HG03103 (cell line): ENCODE measurements at regions not wholly inside any gene's neighbourhood (a gene's known extent, or its start where the extent isn't known, plus 50 kb on each side); places are given as distances from the start of the nearest gene placed in this dataset.
"Not testable (repeated sequence)": the region's sequence is repeated elsewhere in the genome, so short reads cannot be mapped to it uniquely, and the experiment has no call there.

Experiments used
- ATAC-seq: cut with Tn5 transposase; IDR thresholded peaks from one replicate; pipeline ENCODE4 v1.9.1; 2021; ENCODE audit warnings: low read depth; ENCODE audit not compliant: unreplicated experiment

- no peak for ATAC-seq
Measured at GRCh38 chr6:121853686-121854085, 418.2 kb downstream of the GJA1 start.

DNA sequence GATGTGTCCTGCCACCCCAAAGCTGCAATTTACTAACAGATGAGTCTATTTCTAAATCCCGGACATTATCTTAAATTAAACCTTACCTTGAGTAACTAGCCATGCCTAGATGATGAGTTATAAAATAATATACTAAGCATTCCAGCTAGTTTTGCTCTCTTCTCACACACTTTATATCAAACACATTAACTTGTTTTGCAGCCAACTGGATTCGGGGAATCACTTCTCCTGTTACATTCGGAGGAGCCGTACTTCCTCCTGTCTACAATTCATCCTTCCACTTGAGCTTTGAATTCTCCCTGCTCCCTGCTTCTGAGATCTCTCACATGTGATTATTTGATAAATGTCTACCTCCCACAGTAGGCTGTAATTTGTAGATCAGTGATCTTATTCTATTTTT, 420.1 kb downstream of the GJA1 start:
- no peak for ATAC-seq

DNA sequence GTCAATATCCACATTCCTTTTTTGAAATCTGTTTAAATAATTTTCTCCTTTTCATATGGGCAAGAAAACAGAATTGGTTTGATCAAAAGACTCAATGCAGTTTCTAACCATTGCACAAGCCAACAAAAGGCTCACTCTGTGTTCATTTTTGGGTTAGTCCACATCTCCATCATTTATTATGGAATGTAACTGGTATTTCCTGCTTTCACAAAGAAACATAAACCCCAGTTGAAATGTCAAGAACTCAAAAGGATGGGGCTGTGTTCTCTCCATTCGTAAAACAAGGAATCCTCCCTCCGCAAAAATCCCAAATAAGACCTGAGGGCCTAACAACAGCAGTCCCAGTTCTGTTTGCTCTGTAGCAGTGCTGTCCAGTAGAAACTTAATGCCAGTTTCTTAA, 420.9 kb downstream of the GJA1 start:
- ATAC-seq, result no peak

DNA sequence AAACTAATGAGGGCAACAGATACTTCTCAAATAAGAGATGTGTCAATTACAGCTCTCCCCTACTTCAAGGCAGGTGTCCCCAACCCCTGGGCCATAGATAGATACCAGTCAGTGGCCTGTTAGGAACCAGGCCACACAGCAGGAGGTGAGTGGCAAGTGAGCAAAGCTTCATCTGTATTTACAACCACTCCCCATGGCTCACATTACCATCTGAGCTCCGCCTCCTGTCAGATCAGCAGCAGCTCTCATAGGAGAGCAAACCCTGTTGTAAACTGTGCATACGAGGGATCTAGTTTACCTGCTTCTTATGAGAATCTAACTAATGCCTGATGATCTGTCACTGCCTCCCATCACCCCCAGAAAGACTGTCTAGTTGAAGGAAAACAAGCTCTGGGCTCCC, 422.1 kb downstream of the GJA1 start:
- ATAC-seq, result no peak

- ATAC-seq, result no peak
Measured at GRCh38 chr6:121858310-121858709, 422.9 kb downstream of the GJA1 start.

DNA sequence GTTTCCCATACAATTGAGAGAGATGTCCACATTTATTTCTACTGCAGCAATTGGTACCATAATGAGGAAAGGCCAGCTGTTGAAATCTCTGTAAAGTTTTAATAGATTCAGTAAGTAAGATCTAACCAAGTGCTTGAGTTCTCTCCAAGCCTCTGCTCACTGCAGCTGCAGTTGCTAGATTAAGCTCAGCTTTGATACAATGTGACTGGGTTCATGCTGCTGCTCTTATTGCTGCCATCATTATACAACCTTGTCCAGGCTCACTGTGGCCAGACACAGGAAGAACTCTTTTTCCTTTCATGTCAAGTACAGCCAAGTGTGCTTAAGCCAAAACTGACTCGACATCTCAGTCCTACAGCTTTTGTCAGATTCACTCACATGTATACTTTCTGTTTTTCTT, 423.5 kb downstream of the GJA1 start:
- no peak for ATAC-seq

DNA sequence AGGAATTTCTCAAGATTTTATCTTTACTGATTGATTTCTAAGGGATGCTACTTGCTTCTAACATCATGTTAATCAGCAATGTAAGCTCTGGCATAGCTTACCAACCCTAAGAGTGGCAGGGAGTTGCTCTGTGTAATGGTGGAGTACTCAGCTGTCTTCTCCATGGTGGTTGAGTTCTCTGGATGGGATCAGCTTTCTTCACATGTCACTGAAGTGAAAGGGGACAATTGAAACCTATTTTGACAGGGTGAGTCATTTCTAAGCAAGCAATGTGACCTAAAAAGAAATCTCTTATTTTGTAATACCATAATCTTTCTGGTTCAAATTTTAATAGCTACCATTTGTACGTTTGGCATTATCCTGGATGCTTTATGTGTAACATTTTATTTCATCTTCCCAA, 430.4 kb downstream of the GJA1 start:
- no peak for ATAC-seq

- no peak for ATAC-seq
Measured at GRCh38 chr6:121867095-121867494, 431.6 kb downstream of the GJA1 start.

DNA sequence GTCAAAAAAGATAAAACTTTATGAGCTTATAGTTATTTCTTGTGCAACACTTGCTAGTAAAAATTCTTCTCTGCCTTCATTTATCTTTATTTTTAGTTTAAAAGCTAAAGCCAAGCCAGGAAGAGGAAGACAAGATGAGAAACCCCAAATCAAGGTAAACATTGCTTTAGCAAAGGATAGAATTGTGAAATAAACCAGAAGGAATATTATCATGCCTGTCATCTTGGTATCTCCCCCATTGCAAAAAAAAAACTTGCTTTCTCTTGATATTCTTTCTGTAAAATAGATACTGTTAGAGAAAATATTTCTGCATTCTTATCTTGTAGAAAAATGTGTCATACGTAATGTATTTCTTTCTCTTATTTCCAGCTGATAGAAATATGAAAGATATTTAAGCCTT, 432.8 kb downstream of the GJA1 start:
- no peak for ATAC-seq

DNA sequence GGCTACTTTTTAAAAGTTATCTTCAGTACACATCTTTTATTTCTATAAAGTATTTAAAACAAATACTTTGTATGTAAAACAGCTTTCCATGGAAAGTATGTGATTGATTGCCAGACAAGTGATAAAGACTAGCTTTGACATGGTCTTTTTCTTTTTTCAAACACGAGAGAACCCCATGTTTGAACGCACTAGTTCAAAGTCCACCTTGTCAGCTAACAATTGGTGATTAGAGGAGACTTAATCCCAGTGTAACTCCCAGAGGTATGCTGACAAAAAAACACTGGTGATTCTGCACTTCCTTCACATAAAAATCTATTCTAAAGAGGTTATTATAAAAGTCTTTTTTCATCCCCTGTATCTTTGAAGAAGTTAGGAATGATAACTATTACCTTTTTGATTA, 438.1 kb downstream of the GJA1 start:
- ATAC-seq, result no peak

DNA sequence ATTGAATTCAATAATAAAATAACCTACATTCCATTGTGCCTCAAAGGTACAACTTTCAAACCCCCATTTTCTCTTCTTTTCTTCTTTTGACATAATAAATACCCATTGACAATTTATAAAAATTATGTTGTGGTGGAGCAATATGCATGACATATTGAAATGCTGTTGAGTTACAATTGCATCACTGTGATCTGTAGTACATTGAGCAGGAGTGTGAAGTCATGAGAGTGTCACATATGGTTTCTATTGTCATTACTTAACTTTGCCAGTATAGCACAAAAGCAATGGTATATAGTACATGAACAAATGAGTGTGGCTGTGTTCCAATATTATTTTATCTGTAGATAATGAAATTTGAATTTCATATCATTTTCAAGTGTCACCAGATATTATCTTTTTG, 441.3 kb downstream of the GJA1 start:
- ATAC-seq, result no peak

DNA sequence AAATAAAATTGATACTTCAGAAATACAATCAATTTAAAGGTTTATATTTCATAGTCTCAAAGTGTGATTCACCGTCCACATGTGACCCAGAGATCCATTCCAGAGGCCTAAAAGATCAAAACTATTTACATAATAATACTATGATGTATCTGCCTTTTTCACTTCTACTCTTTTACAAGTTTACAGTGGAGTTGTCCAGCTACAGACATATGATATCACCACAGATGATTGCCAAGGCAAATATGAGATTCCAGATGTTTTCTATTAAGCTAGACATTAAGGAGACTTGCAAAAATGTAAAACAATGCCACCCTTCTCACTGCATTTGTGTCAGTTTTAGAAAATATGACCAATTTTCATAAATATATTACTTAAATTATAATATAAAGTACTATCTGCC, 443.7 kb downstream of the GJA1 start:
- no peak for ATAC-seq

DNA sequence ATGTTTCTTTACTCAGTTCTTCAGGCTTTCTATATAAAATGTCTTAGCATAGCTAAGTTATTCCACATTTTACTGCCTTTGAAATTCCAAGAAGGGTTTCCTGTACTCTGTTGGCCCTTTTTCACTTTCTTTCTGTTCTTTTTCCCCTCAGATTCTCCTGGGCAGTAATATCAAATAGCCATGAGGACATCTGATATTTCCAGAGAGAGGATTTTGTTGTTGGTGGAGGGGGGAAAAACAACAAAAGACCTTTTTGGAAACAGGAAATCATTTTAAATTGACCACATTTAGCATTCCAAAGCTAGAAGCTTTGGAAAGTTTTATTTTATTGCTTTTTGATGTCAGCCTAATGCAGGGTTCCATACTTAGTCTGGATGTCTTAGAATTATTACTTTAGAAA, 445.4 kb downstream of the GJA1 start:
- no peak for ATAC-seq

DNA sequence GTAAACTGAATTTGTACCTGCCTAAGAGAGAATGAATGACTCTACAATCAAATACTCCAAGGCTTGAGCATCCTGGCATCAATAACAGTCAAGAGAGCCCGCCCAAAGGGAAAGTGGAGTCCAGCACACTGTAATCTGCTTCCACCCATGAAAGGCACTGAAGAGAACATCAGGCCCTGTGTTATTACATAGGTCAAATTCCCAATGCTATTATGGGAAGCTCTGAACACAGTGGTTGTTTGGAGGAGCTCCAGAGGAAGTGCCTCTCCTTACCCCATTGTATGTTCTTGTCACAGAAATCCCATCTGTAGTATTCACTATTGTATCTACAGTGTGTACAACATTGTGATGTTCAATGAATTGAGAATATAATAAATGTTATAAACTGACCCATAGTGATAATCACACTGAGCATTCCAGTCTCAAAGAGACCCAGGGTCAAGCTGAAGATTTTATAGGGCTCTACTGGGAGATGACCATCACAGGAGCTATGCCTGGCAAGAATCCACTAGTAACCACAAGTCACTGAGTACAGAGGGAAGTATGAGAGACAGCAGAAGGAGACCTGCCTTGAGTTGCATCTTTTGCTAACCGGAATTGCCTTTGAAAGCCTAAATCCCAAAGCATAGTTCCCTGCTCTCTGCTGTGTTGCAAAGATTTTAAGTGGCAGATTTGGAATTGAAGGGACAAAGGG, 446.7 kb downstream of the GJA1 start:
- no peak for ATAC-seq

- no peak for ATAC-seq
Measured at GRCh38 chr6:121884091-121884490, 448.6 kb downstream of the GJA1 start.

GRCh38 chr6:121884620-121885019, 449.2 kb downstream of the GJA1 start:
- no peak for ATAC-seq

DNA sequence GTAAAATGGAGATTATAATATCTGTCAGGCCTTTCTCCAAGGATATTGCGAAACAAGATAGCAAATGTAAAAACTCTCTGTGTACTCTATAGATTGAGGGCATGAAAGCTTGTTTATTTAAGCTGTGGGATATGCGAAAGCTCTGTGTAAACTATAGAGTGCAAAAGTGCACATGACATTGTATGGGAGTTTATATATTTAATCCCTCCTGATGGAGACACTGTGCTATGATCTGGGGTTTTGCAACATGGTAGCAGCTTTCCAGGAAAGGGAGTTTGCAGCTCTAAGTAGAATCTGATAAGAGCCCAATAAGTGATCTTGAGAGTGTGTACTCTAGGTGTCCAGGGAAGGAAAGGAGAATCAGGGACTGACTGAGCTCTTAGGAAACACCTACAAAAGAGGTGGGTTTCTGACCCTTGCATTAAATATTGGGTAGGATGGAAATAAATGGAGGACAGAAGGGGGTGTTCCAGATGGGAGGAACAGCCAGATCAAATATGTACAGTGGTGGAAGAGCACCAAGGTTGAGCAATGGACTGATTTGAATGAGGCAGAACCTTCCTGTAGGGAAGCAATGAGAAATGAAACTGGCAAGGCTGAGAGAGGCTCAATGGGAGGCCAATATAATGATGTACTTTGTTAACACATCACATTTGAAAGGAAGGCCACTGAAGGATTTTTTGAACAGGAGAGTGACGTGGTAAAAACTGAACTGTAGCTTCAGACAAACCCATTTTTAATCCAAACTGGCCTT, 450.1 kb downstream of the GJA1 start:
- no peak for ATAC-seq

DNA sequence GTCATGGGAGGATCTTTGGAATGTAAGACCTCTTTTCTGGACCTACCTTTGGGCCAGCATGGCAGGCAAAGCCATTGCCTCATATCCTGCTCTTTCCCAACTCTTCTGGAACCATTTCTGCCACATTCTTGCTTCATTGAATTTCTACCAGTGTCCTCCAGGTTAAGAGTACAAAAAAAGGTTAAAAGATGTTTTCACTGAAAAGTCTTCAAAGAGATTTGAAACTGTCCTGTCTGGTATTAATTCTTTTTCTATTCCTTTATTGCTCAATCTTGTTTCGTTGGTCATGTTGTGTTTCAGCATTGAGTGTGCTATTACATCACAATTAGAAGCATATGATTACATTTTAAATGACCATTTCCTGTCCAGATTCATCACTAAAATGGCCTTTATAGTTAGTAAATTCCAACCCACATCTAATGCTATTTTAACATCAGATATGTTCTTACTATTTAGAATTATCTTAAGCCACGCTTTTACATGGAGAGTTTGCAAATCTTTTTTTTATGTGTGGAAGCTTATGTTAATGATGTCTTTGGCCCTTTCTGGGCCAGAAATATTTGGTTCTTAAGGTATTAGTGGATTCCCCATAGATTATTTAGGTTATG, 450.9 kb downstream of the GJA1 start:
- ATAC-seq, result no peak

DNA sequence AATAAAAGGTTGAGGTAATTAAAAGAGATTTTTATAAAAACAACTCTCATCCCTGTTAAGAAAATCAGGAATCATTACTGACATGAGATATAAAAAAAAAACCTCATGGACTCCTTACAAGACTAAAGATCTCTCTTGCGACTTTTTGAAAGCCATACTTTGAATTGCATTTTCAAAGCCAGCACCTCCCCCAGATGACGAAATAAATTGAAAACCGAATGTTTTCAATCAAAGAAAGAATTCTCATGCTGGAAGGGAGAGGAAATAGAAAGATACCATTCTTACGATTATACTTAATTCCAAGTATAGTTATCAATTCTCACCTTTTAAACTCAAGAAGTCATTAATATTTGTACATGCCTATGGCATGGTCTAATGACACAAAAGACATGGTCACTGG, 452.3 kb downstream of the GJA1 start:
- ATAC-seq, result no peak

DNA sequence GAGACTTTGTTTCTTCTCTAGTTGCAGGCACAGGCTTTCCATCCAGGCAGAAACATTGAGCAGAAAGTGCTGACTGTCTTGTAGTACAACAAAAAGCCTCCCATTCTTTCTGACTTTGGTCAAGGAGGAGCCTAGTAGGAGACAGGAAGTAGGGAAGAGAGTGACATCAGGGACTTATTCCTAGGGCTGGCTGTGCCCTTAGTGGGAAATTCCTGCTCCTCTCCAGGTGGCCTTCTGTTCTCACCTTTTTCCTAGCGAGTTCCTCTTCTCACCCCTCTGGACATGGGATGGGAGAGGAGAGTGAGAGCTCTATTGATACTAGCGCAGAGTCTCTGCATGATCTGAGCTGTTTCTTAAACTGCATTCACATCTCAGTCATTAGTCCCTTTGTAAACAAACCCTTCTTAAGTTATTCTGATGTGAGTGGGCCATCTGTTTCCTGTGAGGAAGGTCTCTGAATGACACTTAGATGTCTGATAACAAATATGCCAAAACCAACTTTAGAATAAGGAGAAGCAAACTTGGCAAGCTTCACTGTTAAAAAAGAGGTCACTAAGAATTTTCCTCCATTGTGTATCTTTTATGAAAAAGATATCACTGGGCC, 455.0 kb downstream of the GJA1 start:
- ATAC-seq, result no peak

DNA sequence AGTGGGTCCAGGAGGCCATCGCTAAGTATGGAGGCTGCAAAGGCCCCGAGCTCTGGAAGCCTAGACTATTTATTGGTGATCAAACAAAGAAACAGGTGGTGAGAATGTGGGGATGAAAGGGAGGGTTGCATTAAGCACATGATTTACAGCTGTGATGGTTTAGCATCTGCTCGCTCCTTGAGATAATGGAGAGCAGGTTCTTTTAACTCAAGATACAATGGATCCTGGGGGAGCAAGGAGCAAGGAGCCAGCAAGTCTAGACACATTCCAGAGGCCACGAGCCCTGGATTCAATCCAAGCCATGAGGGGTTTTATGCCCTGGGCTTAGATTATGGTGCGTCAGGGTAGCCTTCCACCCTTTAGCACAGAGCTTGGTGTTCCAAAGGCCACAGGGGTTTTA, 460.3 kb downstream of the GJA1 start:
- ATAC-seq, result not testable (repeated sequence)

DNA sequence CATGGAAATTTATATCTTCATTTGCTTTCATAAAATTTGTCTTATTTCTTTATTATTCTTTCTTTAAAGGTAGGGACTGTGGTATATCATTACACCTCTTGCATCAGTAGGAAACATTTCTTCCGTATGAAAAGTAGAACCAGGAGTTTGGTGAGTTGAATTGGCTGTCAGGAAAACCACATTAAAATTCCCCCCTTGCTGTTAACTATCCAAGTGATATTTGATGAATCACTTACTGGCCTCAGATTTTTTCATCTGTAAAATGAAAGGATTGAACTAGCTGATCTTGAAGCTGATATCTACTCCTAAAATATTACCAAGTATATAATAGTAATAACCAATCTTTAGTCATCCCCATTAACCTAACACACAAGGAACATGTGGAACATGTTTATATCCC, 460.9 kb downstream of the GJA1 start:
- no peak for ATAC-seq
